ACC112 (cell line): ENCODE measurements at regions not wholly inside any gene's neighbourhood (a gene's known extent, or its start where the extent isn't known, plus 50 kb on each side); places are given as distances from the start of the nearest gene placed in this dataset.

Experiments
- H2AFZ ChIP-seq: fragments of 200-600 bp; sonication (generic); one replicate; pipeline ENCODE4 v1.6.0; 2017; ENCODE audit warnings: antibody characterized with exemption, low read length; ENCODE audit not compliant: unreplicated experiment
- H3K27ac ChIP-seq: fragments of 200-600 bp; sonication (generic); 2 replicates; pipeline ENCODE4 v1.5.1; 2014; ENCODE audit warnings: low read depth, mild to moderate bottlenecking, antibody characterized with exemption, low read length, moderate library complexity
- H3K27me3 ChIP-seq: fragments of 200-600 bp; sonication (generic); 2 replicates; pipeline ENCODE4 v1.6.1; 2014; ENCODE audit warnings: mild to moderate bottlenecking, antibody characterized with exemption, low read length, moderate library complexity, mixed read lengths; ENCODE audit not compliant: insufficient read depth
- H3K36me3 ChIP-seq: fragments of 200-600 bp; sonication (generic); 2 replicates; pipeline ENCODE4 v1.6.1; 2016; ENCODE audit warnings: mild to moderate bottlenecking, antibody characterized with exemption, low read length, moderate library complexity, mixed read lengths; ENCODE audit not compliant: insufficient read depth
- H3K4me1 ChIP-seq: fragments of 200-600 bp; sonication (generic); one replicate; pipeline ENCODE4 v1.6.1; 2016; ENCODE audit warnings: low read length, mixed read lengths; ENCODE audit not compliant: insufficient read depth, unreplicated experiment, control insufficient read depth
- H3K4me3 ChIP-seq: fragments of 200-600 bp; sonication (generic); 2 replicates; pipeline ENCODE4 v1.5.1; 2014; ENCODE audit warnings: mild to moderate bottlenecking, low read depth, low read length
- H3K79me2 ChIP-seq: fragments of 200-600 bp; sonication (generic); one replicate; pipeline ENCODE4 v1.6.0; 2016; ENCODE audit warnings: low read length; ENCODE audit not compliant: control insufficient read depth, unreplicated experiment, insufficient read depth

DNA sequence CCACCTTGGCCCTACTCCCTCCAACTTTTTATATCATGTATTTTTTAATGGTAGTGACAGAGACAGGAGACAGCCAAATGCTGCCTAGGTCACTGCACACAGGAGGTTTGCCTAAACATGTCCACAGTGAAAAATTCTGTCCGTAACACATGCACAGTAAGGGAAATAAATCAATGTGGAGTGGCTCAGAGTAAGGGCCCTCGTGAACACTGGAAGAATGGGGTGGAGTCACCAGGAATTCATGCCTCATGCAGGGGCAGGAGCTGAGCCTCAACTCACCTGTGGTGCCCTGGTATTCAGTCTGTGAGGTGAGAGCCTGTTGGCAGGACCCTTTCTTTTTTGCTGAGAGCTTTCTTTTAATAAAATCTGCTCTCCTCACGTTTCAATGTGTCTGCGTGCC lies 289.1 kb downstream of the TGFB2 start:
- Histone ChIP-seq H3K4me3 (no peak overlapping the region), H3K27ac (no peak overlapping the region), H3K27me3 (no peaks in the 10 kb centered on the region), H3K79me2 (no peaks in the 10 kb centered on the region), H3K4me1 (no peaks in the 10 kb centered on the region), H2AFZ (no peak overlapping the region), H3K36me3 (no peaks in the 10 kb centered on the region)

DNA sequence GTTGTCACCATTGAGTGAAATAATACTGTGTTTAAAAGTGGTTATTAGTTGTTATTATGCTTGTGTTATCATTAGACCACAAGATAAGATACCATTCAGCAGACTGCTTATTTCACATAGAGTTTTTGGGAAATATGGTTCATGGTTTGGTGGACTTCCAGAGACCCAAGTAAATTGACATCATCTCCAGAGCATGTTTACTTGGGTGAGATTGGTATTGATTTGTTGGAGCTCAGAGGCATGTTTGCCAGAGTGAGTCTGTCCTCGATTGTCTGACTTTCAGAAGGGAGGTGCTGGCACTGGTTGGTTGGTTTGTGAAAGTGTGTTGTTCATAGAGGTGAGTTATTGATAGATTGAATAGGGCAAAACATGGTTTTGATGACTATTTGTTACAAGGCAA lies 291.4 kb downstream of the TGFB2 start:
- Histone ChIP-seq H3K27ac (no peak overlapping the region), H3K79me2 (no peaks in the 10 kb centered on the region), H3K4me3 (no peak overlapping the region), H2AFZ (no peak overlapping the region), H3K36me3 (no peaks in the 10 kb centered on the region), H3K27me3 (no peaks in the 10 kb centered on the region), H3K4me1 (no peaks in the 10 kb centered on the region)

- Histone ChIP-seq H3K4me3 (no peak overlapping the region), H3K79me2 (no peaks in the 10 kb centered on the region), H3K36me3 (no peaks in the 10 kb centered on the region), H3K27me3 (no peaks in the 10 kb centered on the region), H3K27ac (no peak overlapping the region), H2AFZ (no peak overlapping the region), H3K4me1 (peaks cover 8% of the 10 kb centered on the region)
Measured at GRCh38 chr1:218640173-218640572, 295.0 kb downstream of the TGFB2 start.

GRCh38 chr1:218642033-218642948 lies 297.2 kb downstream of the TGFB2 start:
- Histone ChIP-seq H3K27ac (no peak overlapping the region), H3K4me3 (no peak overlapping the region), H3K4me1 (peaks cover 8% of the 10 kb centered on the region), H3K79me2 (no peaks in the 10 kb centered on the region), H3K27me3 (no peaks in the 10 kb centered on the region), H3K36me3 (no peaks in the 10 kb centered on the region), H2AFZ (no peak overlapping the region)

- no peaks in the 10 kb centered on the region for H3K36me3 ChIP-seq
- H3K27me3 ChIP-seq: no peaks in the 10 kb centered on the region
- H3K79me2 ChIP-seq: no peaks in the 10 kb centered on the region
- H2AFZ ChIP-seq: no peak overlapping the region
- H3K27ac ChIP-seq: no peak overlapping the region
- peaks cover 8% of the 10 kb centered on the region for H3K4me1 ChIP-seq
- H3K4me3 ChIP-seq: no peak overlapping the region
Measured at GRCh38 chr1:218643281-218643680, 298.1 kb downstream of the TGFB2 start.

- no peak overlapping the region for H3K4me3 ChIP-seq
- H2AFZ ChIP-seq: no peak overlapping the region
- H3K27ac ChIP-seq: no peak overlapping the region
- peaks cover 8% of the 10 kb centered on the region for H3K4me1 ChIP-seq
- no peaks in the 10 kb centered on the region for H3K79me2 ChIP-seq
- H3K36me3 ChIP-seq: no peaks in the 10 kb centered on the region
- no peaks in the 10 kb centered on the region for H3K27me3 ChIP-seq
Measured at GRCh38 chr1:218643926-218644325, 298.8 kb downstream of the TGFB2 start.

DNA sequence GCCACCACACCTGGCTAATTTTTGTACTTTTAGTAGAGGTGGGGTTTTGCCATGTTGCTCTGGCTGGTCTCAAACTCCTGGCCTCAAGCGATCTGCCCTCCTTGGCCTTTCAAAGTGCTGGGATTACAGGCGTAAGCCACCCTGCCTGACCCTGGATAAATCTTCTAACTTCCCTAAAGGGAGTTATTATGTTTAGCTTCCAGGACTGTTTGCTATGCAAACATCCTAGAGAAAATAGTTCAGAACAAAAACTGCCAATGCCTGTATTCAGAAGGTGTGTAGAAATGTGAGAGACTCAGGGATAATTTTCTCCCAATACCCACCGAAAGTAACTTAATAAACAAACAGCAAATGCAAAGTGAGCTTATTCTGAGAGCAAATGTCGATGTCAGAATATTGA lies 301.2 kb downstream of the TGFB2 start:
- H3K27ac ChIP-seq: no peak overlapping the region
- no peaks in the 10 kb centered on the region for H3K79me2 ChIP-seq
- no peak overlapping the region for H3K4me3 ChIP-seq
- no peak overlapping the region for H2AFZ ChIP-seq
- H3K36me3 ChIP-seq: no peaks in the 10 kb centered on the region
- H3K27me3 ChIP-seq: no peaks in the 10 kb centered on the region
- peaks cover 8% of the 10 kb centered on the region for H3K4me1 ChIP-seq

GRCh38 chr1:218656301-218657037 lies 311.3 kb downstream of the TGFB2 start:
- no peaks in the 10 kb centered on the region for H3K36me3 ChIP-seq
- H3K27ac ChIP-seq: no peak overlapping the region
- H3K4me1 ChIP-seq: peaks cover 54% of the 10 kb centered on the region
- H3K79me2 ChIP-seq: no peaks in the 10 kb centered on the region
- no peak overlapping the region for H2AFZ ChIP-seq
- no peaks in the 10 kb centered on the region for H3K27me3 ChIP-seq
- no peak overlapping the region for H3K4me3 ChIP-seq

DNA sequence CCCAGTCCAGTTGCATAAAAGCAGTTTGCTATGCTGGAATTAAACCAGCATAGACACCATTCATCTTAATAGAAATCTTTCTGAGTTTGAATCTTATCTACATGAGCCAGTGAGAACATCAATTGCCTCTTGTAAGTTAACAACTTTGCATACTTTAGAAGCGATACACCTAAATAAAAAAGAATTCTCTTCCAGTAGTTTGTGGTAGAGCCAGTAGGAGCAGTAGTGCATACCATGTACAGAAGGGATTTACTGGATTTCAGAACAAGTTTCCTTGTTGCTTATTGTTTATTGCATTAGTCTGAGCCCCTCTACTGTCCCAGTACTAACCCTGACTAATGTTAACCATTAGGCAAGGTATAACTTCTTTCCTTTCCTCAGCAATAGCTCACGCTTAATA lies 313.1 kb downstream of the TGFB2 start:
- H3K27ac ChIP-seq: peak overlapping the region; percentile 93; the same call in 1 of the 2 replicates
- H3K4me1 ChIP-seq: peaks cover 58% of the 10 kb centered on the region
- no peaks in the 10 kb centered on the region for H3K36me3 ChIP-seq
- H3K4me3 ChIP-seq: no peak overlapping the region
- H2AFZ ChIP-seq: no peak overlapping the region
- no peaks in the 10 kb centered on the region for H3K27me3 ChIP-seq
- H3K79me2 ChIP-seq: no peaks in the 10 kb centered on the region

- H3K4me1 ChIP-seq: peaks cover 58% of the 10 kb centered on the region
- no peak overlapping the region for H2AFZ ChIP-seq
- no peaks in the 10 kb centered on the region for H3K27me3 ChIP-seq
- no peaks in the 10 kb centered on the region for H3K36me3 ChIP-seq
- H3K4me3 ChIP-seq: no peak overlapping the region
- H3K79me2 ChIP-seq: no peaks in the 10 kb centered on the region
- peak overlapping the region; percentile 93 for H3K27ac ChIP-seq
Measured at GRCh38 chr1:218658899-218659298, 313.8 kb downstream of the TGFB2 start.
